Fibroblast of skin of right quadriceps (primary cell): ENCODE measurements at regions not wholly inside any gene's neighbourhood (a gene's known extent, or its start where the extent isn't known, plus 50 kb on each side); places are given as distances from the start of the nearest gene placed in this dataset.
"Not testable (repeated sequence)": the region's sequence is repeated elsewhere in the genome, so short reads cannot be mapped to it uniquely, and the experiment has no call there.

ENCODE experiments used
- DNase-seq: peaks from one replicate; pipeline ENCODE4 v3.0.0-alpha.2; 2013

DNA sequence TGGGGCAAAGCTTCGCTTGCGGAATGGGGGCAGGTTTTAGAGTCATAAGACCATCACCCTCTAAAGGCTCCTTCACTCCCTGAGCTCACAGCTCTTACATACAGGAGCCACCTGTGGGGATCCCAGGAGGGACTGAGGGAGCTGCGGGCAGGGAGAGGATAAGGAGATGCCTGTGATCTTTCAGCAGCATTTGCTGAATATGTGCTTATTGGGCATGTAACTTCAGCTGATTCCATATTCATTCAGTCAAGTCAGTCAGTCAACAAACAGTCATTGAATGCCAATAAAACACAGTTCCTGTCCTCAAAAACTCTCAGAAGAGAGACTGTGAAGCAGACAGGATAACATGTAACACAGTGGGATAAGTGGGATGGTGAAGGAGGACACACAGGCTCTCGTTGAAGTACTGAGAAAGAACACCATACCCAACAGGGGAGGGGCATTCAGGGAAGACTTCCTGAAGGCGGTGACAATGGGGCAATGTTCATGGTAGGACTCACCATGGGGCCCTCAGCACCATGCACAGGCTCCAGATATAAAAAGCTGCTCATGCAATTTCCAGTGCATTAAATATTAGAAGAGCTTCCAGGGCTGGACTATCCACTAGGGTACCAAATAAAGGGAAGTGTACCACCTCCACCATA lies 240.9 kb downstream of the UACA start:
- DNase-seq: no peak

DNA sequence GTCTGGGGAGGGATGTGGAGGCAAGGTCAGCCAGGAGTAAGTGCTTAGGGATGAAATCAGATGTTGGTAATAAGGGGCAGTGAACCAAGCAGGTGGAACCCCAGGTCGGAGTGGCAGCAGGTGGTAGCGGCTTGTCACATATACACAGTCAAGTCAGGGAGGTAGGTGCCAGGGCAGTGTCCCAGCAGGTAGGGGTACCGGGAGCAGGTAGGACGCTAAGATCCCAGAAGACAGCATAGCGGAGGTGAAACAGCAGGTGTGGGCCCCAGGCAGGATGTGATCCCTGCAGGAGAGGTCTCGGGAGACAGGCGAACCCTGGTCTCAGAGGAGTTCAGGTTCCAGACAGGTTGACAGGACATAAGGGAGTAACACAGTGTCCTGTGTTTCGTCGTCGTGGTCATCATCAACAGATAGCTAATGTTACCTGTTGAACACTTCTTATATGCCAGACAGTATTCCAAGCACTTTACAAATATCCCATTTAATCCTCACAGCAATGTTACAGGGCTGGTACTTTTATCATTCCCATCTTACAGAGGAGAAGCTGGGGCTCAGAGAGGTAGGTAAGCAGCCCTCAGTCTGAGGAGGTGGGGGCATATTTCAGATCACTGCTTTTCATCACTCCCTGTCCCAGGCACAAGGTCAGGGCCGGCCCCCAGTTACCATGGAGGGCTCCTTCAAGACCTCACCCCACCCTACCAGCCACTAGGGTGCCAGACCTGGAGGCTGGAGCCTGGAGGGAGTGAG lies 241.6 kb downstream of the UACA start:
- DNase-seq: no peak

DNA sequence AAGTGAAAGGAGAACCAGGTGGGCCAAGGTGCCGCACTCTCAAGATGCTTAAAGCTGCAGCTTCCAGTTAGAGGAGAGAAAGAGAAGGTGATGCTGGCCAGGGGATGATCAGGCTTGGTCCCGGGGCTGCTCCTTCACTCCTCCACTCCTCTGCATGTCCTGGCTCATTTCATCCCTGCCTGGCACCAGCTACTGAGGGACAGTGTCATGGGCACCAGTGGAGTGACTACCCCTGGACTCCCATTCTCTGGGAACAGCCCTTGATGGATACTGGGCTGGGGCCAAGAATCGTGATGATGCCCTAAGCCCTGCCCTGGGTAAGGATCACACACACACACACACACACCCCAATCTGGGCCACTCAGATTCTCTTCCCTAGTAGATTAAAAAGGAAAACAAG lies 243.7 kb downstream of the UACA start:
- DNase-seq: no peak

DNA sequence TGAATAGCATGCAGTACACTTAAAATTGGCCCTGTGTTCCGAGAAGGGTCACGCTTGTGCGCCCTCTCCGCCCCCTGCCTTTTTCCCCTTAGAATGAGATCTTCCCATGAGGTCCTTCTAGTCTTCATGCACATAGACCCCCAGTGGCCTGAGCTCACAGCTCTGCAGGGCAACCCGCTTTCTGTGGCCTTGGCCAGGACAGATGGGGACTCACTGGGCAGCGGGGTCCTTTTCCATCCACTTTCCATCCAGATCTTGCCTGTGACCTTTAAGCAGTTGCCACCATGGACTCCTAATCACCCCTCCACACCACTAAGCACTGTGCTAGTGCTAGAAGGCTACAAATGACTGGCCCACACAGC lies 244.4 kb downstream of the UACA start:
- DNase-seq: no peak

DNA sequence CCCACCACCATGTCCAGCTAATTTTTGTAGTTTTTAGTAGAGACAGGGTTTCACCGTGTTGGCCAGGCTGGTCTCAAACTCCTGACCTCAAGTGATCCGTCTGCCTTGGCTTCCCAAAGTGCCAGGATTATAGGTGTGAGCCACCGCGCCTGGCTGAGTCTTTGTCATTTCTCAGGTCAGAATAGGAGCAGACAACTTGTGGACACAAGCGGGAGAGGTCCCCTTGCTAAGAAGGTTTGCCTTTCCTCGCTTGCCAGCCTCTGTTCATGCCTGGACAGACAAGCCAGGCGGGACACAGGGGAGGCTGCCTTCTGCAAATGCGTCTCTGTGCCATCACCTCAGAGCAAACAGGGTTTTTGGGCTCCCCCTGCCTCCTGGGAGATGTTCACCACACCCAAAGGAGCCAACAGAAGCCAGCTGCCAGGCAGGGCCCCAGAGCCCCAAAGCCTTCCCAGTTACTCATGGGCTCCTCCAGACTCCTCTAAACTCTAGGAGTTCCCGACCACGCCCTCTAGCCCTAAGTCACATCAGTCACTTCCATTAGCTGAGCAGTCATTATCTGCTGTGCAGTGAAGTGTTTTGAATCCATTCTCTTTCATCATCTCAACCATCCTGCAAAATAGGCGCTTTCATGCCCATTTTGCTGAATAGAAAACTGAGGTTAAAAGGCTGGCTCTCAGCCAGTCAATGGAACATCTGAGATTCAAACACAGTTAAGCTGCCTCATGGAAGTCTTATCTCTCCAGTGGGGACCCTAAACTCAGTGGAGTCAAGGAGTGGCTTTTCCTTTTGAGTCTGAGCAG lies 245.0 kb downstream of the UACA start:
- no peak for DNase-seq

DNA sequence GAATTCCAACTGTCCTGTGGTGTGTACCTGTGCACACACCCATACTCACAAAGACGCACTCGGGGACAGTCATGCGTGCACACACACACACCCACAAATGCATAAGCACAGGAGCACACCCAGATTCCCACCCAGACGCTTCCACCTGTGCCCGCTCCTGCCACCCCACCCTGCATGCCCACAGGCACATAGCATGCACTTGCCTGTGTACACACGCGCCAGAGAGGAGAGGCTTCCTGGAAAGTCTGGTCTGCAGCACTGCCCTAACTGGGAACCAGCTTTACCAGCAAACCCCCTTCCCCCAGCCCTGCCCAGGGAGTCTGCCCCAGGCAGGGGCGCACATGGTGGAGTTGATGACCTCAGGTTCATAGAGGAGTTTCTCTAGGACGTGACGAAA lies 246.2 kb downstream of the UACA start:
- no peak for DNase-seq

DNA sequence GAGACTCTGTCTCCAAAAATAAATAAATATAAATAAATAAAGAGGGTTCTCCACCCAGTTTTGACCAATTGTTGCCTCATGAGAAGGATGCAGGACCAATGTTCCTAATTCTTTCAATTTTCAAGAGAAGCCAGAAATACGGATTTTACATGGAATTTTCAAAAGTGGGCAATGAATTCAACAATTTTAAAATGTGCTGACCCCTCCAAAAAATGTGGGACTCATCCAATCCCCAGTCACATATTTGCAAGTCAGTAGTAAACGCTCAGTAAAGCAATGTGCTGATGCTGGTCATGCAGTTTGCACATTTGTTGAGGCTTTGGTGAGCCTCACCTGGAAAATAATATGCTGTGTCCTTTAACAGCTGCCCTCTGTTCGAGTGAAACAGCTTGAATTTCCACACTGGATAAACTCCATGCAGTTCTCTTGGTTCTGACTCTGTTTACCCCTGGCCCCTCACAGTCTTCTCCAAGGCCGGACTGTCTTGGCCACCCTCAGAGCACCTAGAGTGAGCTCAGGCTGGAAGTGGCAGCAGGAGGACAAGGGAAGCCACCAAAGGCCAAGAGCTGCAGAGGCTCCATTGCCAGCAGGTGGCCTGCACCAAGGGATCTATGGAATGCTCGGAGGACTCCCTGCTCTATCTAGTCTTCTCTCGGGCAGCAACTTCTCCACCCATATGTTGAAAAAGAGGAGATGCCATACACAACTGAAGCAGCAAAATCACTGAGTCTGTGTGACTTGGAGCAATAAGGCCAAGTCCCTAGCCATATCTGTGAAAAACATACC lies 246.8 kb downstream of the UACA start:
- DNase-seq: no peak

DNA sequence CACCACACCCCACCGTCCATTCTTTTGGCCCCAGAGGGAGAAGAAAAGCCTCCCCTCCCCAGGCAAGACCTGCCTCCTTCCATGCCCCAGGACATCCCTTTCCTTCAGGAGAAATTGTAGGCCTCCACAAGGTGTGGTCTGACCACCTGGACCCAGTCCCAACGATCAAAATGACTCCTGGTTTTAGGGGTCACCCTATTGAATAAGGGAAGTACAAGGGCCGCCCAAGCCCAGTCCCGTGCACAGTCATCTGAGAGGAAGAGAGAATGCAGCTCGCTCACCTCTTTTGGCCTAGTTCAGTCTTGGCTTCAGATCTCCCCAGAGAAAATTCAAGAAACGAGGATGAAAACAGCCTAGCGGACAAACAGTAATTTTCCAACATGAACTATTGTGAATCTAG lies 249.1 kb downstream of the UACA start:
- no peak for DNase-seq

DNA sequence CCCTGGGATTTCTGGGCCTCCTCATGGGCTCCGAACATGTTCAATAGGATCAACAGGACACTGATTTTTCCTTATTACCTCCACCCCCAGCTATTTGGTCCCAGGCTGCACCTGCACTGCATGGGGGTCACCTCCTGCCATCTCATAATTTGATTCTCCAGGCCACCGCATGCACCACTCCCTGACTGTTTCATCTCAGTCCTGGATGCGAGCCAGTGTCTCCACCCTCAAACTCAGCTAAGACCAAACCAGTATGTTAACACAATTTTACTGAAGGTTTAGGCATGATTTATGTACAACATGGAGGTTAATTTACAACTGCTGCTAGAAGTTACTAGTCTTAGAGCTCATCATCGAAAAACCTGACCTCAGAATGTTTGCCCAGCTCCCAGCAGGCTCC lies 249.5 kb downstream of the UACA start:
- DNase-seq: no peak

DNA sequence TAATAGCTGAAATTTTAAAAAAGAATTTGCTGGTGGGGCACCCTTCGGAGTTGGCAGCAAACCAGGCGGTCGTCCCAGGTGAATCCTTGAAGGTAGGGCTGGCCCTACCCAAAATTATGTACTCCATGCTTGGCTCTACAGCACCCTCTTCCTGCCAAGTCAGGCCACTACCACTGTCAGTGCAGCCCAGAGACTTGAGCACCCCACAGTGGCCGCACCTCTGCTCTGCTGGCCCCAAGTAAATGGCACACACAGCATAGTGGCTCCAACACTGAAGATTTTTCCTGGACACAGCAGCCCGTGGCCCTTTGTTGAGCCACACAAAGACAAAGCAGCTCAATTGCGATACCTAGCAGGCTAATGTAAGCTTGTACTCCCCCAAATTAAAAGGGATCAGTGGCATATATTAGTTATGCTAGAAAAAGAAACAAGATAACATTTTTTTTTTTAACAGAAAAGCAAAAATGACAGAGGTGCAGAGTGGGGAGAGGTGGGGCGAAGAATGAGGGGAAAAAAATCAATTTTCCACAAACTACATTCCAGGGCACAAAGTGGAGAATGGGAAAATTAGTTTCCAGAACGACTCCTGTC lies 250.5 kb downstream of the UACA start:
- DNase-seq: peak; percentile 35

DNA sequence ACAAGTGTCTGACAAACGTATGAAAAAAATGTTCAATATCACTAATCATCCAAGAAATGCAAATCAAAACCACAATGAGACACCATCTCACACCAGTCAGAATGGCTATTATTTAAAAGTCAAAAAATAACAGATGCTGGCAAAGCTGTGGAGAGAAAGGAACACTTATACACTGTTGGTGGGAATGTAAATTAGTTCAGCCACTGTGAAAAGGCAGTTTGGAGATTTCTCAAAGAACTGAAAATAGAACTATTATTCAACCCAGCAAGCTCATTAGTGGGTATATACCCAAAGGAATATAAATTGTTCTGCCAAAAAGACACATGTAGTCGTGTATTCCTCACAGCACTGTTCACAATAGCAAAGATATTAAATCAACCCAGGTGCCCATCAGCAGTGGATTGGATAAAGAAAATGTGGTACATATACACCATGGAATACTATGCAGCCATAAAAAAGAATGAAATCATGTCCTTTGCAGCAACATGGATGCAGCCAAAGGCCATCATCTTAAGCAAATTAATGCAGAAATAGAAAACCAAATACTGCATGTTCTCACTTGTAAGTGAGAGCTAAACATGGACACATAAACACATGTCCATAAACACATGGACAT lies 251.3 kb downstream of the UACA start:
- not testable (repeated sequence) for DNase-seq

DNA sequence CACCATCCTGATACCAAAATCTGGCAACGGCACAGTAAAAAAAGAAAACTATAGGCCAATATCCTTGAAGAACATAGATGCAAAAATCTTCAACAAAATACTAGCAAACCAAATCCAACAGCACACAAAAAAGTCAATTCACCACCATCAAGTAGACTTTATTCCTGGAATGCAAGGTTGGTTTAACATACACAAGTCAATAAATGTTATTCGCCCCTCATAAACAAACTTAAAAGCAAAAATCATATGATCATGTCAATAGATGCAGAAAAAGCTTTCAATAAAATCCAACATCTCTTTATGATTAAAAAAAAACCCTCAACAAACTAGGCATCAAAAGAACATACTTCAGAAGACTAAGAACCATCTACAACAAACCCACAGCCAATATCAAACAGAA lies 252.9 kb downstream of the UACA start:
- no peak for DNase-seq

DNA sequence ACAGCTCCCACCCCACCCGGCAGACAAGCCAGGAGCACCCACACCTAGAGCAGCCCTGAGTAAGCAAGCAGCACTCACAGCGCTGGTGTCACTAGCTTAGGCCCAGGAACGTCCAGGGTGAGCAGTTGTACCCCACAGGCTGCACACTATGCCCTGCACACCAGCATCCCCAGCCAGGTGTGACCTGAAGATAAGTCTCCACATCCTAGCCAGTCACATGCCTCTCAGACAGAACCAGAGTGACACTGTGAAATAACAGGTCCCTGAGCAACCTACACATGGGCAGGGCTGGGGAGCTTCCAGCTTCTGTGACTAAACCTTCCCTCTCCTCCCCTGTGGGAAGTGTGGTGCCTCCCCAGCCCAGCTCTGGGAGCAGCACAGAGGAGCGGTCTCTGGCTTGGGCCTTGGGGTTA lies 253.6 kb downstream of the UACA start:
- no peak for DNase-seq

DNA sequence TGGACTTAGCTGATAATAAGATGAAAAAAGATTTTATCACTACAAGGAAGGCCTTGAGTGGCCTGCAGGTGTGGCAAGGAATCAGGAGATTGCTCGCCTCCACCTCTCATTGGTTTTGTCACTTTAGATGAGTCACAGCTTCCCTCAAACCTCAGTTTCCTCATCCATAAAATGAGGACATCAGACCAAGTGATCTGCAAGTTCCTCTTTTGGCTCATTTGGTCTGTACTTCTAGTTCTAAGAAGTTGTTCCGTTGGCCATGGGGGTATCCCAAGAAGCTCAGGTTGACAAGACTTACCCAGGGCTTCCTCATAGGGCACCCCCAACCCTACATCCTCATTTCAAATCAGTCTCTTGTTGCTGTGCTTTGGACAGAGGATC lies 254.1 kb downstream of the UACA start:
- no peak for DNase-seq

DNA sequence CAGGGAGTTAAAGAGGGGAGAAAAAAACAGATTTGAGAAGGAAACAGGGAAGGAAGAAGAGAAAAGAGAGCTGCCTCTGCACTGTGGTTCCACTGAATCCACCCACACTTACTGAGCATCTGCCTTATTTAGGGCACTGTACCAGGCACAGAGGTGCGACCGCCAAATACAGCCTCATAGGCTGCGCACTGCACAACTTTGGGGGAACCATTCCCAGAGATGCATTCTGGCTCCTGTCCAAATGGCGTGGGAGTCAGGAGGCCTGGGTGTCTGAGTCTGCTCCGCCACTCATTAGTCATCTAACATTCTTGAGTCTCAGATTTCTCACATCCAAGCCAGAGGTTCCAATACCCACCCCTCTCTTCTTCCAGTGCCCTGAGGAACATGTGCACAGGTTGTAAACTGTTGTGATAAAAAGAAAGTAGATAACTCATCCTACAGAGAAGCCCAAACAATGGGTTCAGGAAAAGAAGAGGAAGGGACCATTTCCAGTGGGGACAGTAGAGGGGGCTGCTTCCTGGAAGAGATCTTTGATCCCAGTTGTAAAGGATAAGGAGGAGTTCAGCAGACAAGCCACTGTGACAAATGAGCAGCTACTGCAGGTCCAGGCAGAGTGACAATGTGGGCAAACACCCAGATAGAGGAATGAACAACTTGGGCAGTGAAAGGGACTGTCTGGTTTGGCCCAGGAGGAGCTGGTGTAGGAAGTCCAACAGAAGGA lies 254.6 kb downstream of the UACA start:
- peak; percentile 92 for DNase-seq

DNA sequence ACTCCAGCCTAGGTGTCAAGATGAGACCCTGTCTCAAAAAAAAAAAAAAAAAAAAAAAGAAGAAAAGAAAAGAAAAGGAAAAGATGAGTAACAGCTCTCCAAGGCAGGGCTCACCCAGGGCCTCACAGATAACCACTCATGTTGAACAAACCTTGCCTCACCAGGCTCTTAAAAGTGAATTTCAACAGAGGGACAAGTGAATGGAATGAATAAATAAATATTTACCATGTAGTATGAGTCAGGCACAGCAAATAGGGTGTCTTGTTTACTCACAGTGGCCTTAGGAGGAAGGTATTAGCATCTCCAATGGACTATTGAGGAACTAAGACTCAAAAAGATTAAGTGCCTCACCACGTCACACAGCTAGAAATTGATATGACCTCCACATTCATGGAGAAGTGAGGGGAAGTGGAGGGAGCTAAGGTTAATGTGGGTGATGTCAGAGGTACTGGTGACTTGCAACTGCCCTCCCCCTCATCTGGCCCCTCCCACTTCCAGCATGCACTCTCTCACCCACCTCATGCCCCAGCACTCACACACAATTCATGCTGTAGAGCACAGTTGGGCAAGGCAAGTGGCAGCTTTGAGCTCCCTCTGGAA lies 255.5 kb downstream of the UACA start:
- DNase-seq: peak; percentile 23

DNA sequence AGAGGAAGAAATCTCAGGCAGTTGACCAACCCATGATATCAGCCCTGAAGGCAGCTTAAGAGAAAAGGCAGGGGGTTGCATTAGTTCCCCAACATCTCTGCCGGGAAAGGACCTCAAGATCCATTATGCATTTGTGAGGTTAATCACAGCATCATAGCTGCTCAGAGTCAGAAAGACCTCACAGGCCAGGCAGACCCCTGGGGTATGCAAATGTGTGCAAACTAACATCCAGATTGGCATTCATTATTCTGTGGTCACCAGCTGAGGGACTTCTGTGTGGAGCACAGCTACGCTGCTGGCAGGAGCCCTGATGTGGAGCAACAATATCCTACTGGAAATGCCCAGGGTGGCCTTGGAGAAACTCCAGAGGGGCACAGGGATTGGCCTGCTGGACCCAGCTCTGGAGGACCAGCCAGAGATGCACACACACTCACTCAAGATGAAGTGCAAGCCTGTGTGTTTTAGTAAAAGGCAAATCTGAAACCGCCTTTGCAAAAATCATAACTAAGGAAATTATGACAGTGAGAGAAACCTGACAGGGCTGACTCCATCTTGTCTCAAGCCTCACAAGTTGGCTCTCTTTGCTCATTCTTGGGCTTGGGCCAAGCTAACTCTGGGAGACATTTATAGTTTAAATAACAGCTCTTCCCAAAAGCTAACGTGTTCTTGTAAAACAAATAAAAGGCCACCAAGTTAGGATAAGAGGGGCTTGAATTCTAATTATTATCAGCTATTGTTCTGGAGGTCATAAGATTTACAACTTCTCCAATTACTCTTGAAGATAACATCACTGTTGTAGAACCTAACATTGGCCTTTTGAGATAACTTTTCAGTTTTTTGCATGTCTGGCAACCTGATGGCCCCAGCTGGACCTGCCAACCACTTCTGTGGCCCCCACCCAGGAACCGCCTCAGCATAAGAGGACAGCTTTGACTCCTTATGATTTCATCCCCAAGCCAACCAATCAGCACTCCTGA lies 257.1 kb downstream of the UACA start:
- DNase-seq: peak; percentile 27

DNA sequence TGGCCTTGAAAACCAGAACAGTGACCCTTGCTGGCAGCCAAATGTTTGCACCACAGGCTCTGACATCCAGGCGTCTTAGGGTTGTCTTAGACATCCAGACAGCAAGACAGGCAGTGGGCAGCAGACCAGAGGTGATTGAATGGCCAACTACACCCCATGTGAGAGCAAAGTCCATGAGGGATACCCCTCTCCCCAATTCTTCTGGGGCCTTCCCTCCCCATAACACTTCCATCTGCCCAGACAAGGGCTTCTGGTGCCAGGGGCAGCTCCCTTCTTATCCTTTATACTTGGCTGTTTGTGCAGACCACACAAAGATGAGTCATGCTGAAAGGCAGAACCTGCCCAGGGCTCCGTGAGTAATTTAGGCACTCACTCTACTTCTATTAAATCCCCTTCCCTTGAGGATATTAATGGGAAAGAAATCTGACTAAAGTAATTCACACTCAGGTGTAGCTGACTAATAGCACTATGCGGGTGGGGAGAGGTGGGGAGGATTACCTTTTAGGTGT lies 257.9 kb downstream of the UACA start:
- DNase-seq: peak; percentile 83

DNA sequence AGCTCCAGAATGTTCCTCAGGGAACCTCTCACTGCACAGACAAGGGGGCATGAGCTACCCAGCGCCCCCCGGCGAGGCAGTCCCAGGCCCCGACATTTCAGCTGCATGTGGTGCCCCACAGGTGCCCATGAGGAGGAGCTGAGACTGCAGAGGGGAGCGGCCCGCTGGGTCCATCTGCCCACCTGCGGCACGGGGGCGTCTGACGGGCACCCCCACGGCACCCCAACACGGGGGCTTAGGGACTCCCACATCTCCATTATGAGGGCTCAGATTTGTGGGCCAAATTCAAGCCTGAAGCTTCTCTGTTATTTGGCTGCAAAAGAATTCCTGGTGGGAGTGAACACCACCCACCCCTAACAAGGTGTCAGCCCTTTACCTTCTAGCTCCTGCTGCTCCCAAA lies 258.4 kb downstream of the UACA start:
- DNase-seq: no peak
